GF-D8 (cell line): ENCODE measurements at regions not wholly inside any gene's neighbourhood (a gene's known extent, or its start where the extent isn't known, plus 50 kb on each side); places are given as distances from the start of the nearest gene placed in this dataset.

Experiments used
- DNase-seq: peaks from one replicate; lab custom pipeline; 2025; lab: John Stamatoyannopoulos, UW

DNA sequence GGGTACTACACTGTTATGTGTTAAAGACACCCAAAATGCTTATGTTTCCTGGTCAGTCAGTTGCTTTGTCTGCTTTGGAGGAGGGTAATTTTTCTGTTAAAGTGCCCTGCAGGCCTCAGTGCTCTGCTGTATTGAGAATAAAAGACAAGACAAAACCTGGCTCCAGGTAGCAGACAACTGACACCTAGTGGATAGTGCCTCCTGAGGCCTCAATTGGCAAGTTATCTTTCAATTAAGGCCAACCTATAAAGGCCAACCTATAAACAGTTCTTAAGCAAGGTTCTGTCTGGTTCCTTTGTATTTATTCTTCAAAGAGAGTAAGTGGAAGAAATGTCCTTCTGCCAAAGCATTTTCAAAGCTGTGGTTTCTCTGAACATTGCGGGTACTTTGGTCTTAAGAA lies 773.8 kb downstream of the MECOM start:
- no peak for DNase-seq

DNA sequence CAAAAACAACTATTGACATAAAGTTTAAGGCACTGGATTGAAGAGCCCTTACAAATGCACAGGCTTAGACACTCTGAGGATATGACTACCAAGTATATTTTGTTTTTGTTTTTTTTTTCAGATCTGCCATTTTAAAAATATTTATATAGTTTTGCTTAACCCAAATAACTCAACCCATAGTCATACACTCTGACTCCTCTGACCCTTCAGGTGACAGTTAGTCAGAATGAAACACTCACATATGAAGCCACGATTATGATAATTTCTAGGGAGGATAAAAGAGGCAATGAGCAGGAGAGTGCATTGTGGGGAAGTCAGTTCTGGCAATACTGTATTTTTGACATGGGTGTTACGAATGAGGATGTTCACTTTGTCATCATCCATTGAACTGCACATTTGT lies 774.7 kb downstream of the MECOM start:
- no peak for DNase-seq

DNA sequence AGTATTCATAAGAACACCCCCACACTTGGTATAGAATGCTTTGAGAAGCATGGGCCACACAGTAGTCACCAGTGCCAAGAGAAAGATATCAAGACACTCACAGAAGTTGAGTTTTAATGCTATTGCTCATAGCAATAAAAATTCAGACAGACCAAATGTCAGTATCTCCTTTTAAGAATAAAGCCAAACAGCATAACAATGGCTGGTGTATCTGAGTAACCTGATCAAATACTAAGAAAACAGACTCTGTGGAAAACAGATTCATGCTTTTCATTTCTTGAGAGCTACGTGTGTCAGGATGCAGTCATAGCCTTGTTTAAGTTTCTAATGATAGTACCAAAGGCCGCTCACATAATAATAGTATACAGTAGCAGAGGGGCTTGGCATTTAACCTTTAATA lies 778.5 kb downstream of the MECOM start:
- no peak for DNase-seq

DNA sequence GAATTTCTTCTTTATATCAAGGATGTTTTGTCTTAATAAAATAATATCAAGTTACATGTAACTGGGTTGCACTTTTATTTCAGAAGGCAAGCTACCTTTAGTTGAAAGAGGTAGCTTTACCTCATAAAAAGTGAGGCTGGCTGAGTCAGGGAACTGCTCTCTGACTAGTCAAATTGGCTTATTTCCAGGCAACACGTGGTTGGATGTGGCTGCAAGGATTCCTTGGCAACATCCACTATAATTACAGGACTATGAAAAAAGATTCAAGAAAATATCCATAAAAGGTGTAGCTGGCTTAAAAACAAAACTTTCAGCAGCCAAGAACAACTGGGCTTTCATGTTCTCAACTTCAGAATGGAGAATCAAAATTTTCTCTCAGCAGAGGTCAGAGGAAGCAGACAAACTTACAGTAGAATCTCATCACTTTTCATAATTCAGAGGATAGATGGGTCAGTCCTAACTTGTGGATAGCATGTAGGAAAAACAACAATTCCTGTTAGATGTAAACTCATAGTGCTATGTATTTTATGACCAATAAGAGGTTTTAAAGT lies 779.1 kb downstream of the MECOM start:
- no peak for DNase-seq

DNA sequence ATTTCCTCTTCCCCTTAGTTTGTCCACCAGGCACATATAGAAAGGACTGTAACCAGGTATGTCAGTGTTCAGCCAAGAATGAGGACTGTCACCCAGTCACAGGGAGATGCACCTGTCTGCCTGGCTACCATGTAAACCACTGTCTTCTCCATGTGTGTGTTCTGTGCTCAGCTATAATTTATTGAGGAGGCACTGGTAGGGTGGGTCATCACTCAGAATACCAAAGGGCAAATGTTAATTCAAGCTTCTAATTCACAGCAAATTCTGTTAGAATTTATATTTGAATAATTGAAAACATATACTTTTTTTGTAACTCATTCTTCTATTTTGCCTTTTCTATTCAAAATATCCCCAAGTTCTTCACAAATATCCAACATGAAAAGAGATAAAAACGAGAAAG lies 780.4 kb downstream of the MECOM start:
- DNase-seq: no peak

DNA sequence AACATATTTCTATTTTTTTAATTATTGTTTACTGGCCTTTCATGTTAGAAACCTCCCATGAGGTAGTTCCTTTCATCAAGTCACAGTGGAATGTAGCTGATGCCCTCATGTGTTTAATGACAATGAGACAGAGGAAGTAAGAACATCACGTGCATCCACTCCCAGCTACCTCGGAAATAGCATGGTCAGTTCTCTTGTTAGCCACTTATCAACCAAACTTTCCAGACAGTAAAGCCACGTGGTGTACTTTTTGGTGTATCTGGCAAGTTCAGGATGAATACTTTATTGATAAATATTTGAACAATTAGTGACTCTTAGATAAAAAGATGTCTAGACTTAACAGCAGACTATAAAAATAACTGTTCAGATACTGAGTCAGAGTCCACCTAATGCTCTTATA lies 781.7 kb downstream of the MECOM start:
- no peak for DNase-seq

DNA sequence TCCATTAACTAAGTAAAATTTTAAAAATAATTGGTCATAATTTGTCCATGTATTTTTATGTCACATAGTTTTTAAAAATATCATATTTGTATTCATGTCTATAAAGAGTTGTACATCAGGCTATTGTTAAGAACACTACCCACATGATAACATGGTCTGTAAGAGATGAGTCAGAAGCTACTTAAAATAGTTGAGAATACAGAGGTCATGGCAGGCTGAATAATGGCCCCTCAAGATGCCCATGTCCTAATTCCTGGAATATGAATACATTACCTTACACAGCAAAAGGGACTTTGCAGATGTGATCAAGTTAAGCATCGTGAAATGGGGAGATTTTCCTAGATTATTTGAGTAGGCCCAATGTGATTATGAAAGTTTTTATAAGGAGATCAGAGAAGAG lies 782.9 kb upstream of the GOLIM4 start:
- DNase-seq: no peak

DNA sequence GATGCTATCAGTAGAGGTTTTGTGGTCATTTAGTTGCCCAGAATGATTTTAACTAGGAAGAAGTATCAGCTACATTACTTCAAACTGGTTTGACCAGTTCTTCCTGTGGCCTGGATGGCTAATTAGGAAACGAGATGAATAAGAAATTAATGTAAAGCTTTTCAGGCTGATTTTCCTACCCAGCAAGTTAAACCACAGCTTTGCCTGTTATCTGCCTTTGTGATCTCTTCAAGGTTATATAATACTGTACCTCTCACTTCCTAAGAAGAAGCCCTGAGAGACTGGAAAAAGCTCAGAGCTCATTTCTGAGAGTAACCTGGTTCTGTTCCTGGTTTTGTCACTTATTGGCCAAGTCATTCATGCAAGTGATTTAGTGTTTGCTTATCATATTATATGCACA lies 782.2 kb upstream of the GOLIM4 start:
- no peak for DNase-seq

DNA sequence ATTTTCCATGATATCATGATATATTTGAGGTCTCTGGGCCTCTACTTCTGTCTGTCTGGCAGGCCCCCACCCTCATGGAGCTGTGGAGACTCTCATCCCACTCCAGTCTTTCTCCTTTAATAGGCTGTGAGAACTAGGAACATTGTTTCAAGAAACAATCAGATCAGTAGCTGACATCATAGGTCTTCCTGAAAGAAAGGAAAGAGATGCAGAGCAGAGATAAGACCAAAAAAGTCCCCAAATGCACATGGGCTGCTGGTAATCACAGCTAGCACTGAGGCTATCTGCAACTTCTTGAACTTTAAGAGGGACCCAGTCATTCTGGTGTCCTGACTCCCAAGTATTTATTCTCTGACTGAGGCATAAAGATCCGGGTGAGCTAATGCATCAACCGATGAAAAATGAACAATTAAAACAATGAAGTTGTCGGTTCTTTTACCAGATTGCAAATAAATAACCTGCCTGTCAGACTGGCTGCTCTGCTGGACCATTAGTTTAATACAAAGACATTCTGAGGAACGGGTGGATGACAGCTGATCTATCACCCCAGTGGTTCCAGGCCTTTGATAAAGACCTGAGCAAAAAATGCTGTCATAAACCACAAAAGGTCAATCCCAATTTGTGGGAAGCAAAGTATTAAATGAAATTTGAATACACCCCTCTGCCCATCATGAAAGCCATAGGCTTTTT lies 780.8 kb upstream of the GOLIM4 start:
- no peak for DNase-seq

DNA sequence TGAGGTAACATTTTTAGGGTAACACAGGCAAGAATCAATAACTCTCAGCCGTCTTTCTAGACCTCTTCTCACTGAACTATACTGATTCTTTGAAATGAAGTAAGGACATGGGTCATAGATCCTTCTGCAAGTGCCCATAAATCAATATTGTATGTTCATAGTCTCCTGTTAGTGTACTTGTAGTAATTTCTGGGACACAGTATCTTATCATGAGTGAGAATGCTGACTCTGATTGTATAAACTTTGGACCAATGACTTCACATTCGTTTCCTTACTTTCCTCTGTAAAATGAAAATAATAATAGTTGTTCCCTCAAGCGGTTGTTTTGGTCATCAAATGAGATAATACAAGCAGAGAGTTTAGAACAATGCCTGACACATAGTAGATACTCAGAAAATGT lies 777.1 kb upstream of the GOLIM4 start:
- DNase-seq: no peak

DNA sequence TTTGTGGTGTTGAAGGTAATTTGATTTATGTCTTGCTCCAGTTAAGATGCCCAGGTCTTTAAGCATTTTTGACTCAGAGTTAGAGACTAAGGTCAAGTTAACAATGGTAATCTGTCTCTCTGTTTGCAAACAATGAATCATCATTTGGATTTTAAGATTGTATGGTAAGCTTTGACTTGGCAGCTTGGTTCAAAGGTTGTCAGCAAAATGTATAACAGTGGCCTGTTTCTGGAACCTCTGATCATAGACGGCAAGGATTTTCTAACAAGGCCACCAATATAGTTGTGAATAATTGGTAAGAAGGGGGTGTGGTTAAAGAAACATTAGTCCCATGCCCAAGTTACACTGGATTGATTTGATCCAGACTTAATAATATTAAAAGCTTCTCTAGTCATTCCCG lies 775.2 kb upstream of the GOLIM4 start:
- no peak for DNase-seq

DNA sequence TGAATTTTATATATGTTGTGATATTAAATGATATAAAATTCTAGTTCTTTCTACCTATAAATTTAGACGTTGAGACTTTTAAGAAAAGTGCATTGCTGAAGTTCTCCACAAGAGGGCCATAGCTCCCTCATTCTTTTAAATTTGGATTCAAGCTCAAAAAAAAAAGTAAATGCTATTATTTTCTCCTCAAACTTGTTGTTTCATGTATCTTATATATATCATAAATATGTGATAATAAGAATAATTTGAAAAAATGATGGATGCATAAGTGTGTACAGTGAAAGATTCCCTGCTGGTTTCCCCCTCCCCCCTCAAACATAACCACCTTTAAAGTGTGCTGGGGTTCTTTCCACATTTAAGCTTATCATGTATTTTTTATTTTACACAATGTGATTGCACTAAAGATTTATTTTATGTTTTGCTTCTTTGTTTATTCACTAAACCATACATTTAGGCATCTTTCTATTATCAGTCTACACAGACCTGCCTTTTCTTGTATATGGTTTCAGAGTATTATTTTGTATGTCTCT lies 769.4 kb upstream of the GOLIM4 start:
- no peak for DNase-seq

DNA sequence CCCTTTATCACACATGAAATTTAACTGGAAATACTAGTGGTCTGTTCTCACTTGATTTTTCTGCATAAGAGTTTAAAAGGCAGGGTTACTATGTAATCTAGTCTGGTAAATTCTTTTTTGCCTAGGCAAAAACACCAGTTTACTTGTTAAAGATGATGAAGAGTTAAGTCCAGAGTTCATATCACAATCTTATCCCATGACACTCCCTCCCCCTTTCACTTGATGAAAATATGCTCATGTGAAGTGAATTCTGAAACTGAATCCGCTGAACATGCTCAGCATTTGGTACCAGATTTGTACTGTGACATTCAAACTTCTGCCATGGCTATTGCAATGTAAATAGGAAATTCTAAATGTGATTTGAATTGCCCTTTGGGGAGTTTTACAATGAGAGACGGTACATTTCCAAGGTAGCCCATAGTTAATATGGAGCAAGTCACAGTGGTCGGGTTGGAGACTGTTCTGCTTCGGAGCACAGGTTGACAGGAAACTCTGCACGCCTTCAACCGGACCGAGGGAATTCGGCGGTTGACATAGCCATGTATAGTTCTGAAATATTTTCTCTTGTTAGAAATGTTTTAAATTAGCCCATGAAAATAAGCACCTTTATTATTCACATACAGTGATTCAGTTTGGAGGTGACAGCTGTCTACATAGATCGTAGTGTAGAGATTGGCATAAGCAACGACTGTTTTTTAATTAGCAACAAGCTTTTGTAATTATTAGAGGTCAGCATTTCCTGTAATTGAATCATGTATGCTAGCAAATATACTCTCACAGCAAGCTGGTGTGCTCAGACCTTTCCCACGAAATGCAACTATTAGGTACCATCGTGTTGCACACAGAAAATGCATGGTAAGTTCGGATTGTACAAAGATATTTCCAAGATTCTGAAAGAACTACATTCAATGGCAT lies 768.6 kb upstream of the GOLIM4 start:
- no peak for DNase-seq

DNA sequence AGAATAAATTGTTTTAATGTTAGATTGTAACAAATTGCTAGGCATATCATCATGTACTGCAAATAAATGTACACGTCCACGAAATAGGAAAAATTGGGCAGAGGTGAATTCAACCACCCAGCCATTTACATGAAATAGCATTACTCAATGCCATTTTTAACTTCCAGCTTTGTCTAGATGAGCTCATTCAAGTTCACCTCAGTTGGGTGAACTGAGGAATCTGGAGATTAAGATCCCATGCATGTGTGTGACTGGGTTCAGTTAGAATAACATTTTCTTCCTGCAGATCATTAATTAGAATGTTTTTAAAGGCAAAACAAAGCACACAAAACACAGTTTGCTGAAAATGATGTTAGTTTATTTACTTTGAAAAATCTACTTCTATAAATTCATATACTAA lies 767.8 kb upstream of the GOLIM4 start:
- DNase-seq: no peak

DNA sequence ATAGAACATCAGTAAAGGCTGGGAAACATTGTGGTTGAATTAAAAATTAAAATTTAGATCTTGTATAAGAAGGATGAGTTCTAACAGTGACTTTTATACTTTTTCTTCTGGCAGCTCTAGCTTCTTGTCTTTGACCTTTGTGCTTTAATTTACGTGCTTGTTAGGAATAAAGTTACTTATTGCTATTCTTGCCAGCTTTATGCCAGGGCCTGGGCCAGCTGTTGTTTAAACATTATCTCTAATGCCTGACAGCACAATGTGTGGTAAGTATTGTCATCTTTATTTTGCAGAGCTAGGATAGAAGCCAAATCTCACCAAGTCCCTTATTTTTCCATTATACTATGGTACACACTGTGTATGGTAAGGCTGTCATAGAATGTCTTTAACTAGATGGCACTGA lies 766.7 kb upstream of the GOLIM4 start:
- DNase-seq: no peak

DNA sequence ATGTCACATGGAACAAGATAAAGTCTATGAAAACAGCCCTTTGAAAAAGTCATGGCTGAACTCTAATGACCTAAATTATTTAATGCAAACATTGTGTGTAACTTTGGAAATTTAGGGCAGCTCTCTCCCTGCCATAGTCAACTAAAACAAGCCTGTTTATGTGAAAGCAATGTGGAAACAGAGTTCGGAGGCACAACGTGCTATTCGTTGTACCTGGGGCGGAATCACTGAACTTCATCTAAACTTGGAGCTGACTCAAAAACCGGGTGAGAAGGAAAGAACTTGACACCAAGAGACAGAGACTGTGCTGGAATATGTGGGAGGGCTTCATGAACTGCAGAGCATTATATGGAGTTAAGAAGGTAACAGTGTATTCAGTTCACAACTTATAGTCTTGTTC lies 764.9 kb upstream of the GOLIM4 start:
- DNase-seq: no peak

DNA sequence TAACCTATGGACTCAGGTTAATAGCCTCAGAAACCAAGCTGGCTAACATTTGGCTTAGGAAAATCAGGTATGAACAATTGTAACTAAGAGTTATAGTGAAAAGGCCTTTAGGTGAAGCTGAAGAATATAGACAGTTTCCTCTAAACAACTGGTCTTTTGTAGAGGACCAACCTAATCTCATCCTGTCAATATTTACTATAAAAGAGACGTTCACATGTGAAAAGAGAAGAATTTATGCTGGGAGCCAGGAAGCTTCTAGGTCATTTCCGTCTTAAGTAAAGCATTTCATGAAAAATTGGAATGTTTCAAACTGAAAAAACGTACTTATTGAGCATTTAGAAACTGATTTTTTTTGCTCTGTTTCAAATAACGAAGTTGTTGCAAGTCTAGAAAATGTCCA lies 764.3 kb upstream of the GOLIM4 start:
- DNase-seq: no peak

DNA sequence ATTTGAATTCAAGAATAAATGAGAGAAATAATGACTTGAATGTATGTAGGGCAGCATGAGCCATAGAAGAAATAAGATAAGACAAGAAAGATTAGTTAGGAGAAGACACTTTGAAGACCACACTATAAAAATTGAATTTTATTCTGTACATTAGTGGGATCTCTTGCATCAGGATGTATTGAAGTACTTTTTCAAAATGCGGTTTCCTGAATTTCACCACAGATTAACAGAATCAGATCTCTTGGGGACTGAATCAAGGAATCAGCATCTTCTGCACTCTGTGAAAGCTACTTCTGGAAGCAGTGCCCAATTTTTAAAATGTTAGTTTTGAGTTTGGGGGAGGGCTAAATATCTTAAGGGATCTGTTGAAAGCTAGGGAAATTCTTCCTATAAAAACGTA lies 763.9 kb upstream of the GOLIM4 start:
- no peak for DNase-seq

DNA sequence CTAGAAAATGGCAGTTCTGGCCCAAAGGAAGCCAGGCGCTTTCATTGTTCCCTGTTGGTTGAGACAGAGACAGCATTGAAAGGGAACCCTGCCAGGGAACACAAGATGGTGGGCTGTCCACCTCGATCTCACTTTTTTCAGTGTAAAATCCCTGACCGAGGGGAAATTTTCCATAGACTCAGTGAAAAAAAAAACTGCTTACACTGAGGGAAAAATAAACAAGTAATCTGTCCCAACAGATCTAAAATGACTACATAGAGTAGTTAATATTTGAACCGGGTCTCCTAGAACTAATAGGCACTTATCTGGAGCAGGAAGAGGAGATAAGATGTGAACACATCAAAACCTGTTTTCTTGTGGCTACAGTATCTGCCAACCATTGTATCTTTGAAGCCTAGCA lies 763.4 kb upstream of the GOLIM4 start:
- DNase-seq: no peak

DNA sequence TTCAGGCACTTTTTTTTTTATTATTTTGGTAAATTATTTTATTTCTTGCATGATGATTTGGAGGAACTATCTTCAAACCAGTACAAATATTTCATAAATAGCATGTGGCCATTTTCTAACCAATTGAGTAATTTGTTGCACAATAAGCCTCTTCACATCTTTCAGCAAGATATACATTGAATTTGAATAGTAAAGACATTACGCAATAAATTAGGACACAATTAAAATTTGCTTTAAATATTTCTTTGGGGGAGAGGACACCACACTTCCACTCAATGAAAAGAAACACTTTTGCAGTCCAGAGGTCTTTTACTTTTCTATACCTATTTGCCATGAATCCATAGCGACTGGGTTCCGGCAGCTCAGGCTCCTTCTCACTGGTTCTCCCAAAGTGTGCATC lies 762.6 kb upstream of the GOLIM4 start:
- no peak for DNase-seq

DNA sequence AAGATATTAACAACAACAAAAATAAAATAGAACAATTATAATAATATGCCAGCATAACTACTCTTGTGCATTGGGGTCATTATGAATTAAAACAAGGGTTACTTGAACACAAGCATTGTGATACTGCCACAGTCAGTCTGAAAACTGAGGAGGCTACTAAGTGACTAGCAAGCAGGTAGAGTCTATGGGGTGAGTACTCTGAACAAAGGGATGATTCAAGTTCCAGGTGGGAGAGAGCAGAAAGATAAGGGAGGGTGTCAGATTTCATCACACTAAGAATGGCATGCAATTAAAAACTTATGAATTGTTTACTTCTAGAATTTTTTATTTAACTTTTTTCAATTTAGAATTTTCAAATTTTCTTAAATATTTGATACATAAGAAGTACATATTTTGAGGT lies 754.4 kb upstream of the GOLIM4 start:
- DNase-seq: no peak

DNA sequence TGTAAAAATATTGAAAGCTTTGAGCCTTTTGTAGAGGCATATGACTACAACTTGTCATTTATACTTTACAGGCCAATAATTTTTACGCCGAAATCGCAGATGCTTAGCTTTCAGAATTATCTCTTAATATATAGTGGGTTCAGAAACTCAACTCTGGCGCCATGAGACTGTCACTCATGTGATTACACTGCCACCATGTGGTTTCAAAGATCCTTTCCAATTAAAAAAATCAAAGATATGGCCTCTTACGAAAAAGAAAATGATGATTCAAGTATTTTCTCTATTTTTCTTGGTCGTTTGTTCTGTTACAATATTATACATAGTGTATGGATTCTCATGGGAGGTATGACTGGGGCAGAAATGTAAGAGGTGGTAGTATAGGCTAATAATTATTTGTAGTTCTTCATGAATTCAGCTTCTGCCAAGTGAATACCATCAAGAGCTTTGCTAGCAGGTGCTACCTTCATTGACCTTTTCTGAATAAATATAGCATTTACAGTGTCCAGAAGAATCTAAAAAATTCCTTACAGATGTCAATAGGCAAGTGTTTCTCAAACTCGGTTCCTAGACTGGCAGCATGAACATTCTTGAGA lies 751.7 kb upstream of the GOLIM4 start:
- DNase-seq: no peak
